GM18498 (cell line): ENCODE measurements at regions not wholly inside any gene's neighbourhood (a gene's known extent, or its start where the extent isn't known, plus 50 kb on each side); places are given as distances from the start of the nearest gene placed in this dataset.
A peak's percentile ranks its signal among the peaks of the same experiment; 100 is the strongest.
"Not testable (repeated sequence)": the region's sequence is repeated elsewhere in the genome, so short reads cannot be mapped to it uniquely, and the experiment has no call there.

Source experiments
- ATAC-seq: cut with Tn5 transposase; IDR thresholded peaks from one replicate; pipeline ENCODE4 v1.9.1; 2021; ENCODE audit warnings: mild to moderate bottlenecking, moderate library complexity; ENCODE audit not compliant: unreplicated experiment

DNA sequence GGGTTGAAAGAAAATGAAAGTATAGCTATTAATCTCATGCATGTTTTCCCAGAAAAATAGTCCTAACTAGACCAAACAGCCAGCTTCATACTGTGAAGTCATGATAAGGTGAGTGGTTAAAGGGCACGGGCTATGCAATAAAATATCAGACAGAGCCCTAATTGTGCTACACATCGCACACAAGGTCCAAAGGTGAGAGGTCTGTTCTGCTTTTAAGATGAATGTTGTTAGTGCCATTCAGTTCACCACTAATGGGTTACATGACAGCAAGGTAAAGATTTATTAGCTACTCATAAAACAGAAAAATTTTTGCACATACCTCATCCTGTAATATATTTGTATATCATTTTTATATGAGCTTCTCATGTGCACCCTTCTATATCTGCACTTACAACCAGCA lies 105.0 kb upstream of the STK17B start:
- no peak for ATAC-seq

DNA sequence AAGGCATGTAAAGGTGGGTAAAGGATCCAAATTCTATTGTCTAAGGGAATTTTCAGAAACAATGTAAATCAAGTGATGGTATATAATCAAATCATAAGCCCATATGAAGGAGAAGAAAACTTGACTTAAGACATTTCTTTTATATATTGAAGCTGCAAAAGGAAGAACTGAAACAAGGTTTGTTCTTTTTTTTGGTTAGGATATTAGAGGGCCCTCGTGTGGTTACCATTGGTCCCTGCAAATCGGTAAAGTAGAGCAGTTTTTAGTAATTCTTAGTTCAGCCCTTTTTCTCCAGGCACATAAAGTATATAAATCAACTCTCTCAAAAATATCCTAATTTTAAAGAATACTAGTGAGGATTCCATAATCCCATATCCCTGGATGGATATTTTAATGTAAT lies 105.6 kb upstream of the STK17B start:
- peak; percentile 40 for ATAC-seq

DNA sequence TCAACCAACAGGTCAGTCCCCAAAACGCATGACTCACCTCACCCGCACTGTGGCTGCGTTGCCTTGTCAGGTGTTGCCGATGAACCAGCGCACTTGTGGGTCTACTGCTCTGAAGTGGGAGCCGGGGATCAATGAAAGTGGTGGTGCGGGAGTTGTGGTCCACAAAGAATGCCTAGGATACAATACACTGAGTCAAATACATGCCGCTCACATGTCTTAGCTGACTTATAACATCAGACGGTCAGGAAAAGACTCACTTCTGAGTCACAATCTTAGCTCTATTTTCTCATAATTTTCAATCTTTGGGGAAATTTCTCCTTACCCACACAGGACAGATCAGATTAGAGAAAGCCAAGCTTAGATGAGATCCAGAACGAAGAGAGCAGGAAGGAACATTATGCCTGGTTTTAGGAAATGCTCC lies 107.1 kb upstream of the STK17B start:
- ATAC-seq = no peak

DNA sequence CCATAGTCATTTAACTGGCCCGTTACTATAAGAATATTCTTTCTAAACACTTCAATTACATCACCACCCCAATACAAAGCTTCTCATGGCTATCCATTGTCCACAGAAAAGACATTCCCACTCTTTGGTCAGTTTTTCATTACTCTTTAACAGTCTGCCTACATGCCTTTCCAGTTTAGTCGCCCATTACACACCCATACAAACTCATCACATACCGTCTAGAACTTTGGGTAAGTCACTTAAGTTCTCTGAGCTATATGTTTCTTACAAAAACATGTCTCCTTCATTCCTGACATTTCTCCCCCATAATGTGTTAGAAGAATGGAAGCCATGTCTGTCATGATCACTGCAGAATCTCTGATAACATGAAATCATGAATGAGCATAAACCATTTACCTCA lies 108.2 kb upstream of the STK17B start:
- no peak for ATAC-seq

DNA sequence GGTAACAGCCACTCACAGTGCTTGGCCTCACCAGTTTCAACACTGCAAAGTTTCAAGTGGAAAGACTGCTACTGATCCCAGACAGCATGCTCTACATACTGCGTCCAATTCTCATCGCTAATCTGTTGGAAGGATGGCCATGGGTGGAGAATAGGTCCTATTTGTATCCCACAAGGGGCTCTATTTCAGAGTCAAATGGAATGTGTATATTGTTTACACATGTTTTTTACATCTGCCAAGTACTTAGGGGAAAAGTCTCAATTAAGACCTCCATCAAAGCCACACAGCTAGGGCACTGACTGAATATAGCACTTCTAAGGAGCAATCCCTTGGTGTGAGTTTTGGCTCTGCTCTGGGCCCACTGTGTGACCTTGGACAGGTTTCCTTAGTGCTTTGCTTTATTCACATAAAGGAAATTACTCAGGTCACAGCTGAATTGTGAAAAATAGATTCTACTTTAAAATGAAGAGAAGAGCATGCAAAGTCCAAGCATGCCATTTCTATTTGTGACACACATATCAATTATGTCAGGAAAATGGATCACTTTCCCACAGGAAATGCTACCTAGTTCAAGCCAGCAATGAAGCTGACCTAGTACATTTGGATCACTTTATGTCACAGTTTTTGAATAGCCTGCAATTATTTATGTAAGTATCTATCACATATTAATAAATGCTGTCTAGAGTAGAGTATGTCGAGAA lies 112.9 kb upstream of the STK17B start:
- ATAC-seq = no peak

DNA sequence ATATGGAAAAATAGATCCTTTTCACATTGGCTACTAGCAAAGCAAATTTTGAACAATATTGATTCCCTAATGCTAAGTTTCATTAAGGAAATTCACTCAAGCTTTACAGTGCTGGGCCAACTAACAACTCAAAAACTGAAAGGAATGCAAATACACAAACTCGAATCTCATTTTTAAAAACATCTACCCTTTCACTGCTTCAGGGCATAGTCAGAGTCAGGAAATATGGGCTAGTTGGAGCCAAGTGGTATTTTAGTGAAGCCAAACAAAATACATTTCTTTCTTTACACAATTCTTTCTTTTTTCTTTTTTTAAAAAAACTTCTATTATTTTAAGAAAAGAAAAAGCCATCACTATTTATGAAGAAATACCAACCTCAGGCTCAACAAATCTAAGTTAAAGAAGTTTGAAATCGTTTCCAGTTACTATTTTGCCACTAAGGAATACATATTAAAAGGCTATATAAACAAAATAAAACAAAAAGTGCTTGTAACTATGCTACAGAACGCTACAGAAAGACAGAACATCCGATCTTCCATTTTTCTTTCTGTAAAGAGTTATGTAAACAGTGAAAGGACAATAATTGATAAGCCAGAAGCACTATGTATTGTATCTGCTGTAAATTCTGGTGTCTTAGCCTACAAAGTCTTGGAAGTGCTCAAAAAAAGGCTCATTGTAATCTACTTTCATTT lies 113.6 kb upstream of the STK17B start:
- ATAC-seq = no peak

DNA sequence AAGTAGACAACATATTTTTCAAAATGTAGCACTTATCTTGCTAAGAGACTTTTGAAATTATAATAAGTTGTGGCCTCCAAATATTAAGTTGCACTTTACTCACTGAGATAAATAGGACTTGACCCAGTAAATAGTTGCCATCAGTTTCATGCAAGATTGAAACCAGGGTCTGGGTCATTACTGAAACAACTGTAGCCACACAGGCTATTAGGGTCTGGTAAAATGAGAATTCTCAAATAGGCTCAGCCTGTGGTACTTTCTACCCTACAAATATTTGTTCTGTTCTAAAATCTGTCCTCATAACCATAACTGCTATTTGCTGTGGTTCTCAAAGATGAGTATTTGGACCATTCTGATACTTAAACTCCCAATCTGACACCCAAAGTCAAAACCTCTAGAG lies 115.4 kb upstream of the STK17B start:
- peak; percentile 63 for ATAC-seq

DNA sequence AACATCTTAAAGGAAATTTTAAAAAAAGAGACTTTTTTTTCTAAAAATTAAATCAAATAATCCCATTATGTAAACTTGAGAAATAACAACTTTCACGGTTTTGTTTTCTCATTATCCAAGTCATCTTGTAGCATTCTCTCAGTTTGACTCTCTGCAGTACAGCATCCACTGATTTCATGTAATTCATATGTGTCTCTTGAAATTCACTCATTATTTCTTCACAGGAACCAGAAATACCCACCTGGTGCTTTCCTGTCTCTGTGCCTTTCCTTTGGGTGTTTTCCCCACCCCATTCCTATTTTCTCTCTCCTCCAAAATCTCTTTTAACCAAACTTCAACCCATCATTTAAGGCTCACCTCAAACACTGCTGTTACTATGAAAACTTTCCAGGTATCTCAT lies 116.1 kb upstream of the STK17B start:
- no peak for ATAC-seq

DNA sequence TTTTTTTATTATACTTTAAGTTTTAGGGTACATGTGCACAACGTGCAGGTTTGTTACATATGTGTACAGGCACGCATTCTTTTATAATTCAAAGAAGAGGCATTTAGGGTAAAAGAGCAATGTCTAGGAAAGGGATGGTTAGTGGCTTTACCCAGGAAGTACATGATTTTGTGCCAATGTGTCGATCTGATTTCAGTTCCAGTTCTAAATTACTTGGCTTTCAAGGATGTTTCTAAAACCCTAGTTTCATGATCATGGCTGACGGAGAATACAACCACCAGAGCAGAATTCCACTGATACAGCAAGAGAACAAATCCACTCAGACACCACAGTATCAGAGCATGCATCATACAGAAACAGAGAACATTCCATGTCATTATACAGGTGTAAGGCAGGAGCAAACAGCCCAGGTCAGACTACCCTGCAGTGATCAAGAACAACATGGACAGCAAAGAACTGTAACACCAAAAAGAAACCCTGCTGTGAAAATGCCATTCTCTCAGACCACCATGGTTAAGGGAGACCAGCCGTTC lies 116.7 kb upstream of the STK17B start:
- ATAC-seq = no peak

DNA sequence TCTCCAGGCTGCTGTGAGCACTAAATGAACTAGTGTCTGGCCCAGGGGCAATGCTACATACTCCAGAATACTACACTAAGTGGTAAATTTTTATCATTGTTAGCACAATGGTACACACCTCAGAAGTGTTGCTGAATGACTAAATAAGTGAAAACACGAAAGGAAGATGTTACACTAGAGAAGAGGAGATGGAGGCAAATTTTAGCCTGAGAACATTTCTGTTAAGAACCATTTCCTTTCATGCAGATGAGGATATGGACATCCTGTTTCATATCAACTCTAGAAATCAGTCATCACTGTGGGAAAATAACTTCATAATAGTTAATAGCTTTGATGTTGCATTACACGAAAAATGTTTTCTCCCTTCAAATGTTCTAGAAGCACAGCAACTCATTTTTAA lies 117.6 kb upstream of the STK17B start:
- ATAC-seq = peak; percentile 34

DNA sequence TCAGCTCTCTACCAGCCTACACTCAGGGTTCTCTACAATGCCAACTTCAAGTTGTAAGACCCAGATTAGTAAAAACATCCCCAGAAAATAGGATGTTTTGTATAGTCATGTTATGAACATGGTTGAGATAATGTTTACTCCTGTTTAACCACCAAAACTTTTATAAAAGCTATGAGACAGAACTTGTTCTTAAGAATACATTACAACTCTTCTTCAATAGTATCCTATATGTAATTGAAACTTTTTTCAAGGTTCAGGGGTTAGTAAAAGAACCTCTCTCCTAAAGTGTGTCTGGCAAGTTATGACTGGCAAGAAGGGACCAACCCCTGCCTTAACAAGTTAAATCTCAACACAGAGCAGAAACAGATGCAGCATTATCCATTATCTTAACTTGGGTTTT lies 118.8 kb upstream of the STK17B start:
- no peak for ATAC-seq

DNA sequence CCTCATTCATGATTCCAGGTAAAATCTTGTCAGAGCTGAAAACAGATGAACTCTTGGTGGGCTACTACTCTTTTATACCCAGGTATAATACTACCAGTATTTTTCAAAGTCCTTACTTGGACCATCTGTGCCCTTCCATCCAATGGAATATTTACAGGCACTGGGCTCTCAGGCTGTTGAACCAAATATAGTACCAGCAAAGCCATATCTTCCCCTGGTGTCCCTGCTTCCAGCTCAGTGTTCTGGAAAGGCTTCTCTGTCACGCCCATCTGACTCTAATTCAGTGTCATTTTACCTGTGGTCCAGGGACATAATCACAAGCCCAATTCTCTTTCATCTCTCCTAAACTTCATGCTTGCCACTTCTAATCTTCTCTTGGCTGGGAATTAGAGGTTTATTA lies 119.2 kb upstream of the STK17B start:
- ATAC-seq = no peak

DNA sequence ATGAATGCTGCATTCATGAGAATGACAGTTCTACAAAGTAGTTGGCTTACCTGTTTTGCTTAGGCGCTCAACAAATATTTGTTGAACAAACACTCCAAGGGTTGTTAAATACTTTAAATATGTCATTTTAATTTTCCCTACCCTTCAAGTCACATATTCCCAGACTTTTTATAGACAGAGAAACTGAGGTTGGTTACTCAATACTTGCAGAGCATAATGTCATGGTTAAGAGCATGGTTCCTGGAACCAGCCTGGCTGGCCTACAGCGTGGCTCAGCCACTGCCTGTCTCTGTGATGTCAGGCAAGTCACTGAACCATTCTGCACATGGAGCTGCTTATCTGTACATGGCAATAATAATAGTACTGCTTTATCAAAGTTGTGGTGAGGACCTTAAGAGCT lies 120.0 kb upstream of the STK17B start:
- no peak for ATAC-seq

DNA sequence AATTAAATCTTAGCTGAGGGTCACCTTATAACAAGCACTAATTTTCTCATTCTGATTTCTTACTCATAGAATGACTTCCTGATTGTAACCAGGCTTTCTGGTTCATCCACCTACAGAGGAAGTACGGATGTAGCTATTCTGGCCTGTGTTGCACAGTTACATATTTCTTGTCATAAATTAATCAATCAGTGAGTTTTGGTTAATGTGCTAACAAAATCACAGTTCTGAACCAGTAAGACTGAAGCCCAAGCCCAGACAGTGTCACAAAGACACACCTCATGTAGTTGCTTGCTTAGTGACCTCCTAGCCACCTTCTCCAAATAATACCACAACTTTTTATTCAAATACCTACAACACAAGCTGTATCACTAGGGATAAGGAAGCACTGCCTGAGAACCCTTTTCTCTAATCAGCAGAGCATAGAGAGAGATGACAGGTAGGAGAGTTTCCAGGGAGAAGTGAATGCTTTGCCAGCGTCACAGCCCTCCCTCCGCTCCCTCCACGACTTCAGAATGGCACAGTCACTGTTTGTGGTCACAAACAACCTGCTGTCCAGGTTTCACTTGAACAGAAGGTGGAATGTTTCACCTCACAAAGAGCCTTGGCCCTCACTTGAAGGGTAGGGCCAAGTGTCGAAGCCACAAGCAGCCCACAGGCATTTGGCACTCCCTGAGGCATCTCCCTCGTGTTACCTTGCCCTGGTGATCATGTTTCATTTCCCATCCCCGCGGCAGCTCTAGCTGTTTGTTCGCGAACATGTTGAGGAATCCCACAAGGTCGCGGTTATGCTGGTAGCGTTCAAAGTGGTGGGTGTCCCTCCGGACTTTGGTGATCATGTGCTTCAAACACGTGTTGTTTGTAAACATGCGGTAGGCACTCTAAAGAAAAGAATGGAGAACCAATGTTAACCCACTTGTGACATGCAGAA lies 120.8 kb upstream of the STK17B start:
- peak; percentile 38 for ATAC-seq

DNA sequence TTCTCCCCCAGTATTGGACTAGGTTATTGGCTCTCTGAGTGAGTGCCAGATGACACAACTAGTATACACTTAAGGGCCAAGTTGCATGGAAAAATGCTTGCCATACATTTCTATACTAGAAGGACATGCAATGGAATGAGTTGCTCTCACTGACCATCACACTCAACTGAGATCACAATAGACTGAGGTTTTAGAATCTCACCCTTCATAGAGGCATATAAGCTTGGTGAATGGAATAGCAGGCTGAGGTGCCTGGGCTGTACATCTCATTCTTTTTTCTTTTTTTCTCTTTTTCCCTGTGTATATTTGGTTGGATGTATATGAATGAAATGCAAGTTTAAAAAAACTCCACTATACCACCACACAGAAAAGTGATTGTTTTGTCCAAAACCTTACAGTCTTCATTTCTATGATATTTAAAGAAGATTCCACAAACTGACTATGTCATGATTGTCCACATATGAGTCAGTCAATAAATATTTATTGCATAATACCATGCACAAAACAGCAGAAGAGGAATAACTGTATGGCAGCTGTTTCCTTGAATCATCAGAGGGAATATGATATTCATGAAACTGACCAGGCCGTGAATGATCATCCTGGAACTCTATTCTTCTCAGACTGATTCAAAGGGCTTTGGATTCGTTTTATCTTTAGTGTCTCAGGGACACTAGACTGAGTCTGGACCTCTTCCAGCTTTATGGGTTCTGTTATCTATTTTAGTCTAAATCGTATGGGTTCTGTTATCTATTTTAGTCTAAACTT lies 122.6 kb upstream of the STK17B start:
- ATAC-seq = no peak

DNA sequence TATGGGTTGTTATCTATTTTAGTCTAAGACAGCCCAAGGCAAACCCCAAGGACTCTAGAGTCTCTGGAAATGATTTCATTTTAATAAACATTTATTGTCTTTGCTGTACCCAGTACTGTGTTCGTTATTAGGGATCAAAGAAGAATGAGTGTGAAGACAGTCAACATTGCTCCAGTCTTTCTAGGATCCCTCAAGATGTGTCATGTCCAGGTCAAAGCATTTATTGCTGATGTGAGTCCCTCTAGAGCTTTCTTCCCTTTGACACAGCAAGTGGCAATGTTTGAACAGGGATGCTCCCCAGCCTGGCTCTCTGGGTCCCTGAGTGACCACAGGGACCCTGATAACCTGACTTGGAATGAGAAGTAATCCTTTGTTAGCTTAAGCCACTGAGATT lies 123.1 kb upstream of the STK17B start:
- no peak for ATAC-seq

DNA sequence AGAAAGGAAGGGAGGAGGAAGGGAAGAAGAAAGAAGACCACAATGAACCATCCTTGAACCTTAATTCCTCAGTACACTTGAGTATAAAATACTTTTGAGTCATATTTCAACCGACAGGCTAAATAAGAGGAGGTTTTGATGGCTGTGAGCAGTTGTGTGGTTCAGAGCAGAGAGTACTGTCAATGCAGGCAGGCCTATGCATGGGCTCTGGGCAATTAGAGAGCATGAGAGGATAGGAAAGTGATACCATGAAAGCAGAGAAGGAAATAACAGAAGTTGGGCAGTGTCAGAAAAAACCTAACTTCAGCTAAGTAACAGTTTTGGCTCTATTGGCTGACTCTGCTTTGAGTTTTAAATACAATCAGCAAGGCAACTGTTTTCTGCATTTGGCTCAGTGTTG lies 123.6 kb upstream of the STK17B start:
- peak; percentile 37 for ATAC-seq

DNA sequence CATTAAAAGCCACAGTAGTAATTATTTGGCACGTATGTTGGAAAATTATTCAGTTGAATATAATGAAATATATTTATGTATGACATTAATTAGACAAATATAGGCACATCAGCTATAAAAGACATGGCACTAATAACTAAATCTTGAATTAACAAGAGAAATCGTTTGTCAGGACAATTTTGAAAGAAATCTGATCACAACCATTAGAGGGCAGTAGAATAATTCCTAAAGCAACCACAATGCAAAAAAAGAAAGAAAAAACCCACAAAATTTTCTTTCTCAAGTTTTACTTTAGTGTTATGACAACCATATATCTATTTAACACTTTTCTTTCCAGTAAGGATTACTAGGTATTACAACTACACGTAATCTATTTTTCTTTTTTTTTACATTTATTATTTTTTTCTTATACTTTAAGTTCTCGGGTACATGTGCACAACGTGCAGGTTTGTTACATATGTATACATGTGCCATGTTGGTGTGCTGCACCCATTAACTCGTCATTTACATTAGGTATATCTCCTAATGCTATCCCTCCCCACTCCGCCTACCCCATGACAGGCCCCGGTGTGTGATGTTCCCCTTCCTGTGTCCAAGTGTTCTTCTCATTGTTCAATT lies 126.8 kb upstream of the STK17B start:
- not testable (repeated sequence) for ATAC-seq

DNA sequence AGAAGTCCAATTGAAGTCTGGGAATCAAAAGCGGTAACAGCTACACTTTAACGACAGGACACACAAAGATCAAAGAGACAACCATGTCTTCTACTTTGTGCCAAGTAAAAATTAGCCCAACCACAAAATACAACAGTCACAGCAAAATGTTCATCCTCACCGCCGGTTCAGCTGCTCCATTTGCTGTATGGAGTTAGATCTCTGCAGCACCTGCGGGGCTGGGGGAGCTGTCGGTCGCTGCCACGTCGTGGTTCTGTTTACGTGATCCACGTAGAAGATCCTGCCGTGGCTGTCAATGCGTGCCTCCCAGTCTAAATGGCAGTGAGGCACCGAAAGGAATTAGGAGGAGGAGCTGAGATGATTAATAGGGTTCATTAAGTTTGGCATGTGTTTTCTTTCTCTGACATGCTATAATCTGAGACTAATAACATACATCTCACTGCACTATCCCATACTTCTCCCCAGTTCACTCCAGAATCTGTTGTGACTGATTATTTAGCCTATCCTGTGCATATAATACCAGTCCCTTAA lies 136.5 kb upstream of the STK17B start:
- ATAC-seq = no peak

DNA sequence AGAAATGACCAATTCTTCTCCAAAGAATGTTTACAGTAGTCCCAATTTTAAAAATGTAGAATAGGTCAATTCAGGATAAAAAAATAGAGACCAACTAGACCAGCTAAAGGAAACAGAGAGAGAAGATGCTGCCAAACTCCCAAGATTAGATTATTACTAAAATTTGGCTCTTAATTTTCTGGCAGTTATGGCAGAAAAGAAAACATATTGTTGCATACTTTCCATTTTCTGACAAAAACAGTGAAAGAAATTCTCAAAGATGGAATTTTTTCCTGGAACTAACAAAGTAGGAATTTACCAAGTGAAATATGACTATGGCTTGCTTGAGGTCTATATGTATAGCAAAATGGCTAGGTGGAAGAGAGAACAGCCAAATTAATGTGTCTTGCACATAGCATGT lies 138.3 kb upstream of the STK17B start:
- no peak for ATAC-seq
